DOHH2 (cell line): ENCODE measurements at regions not wholly inside any gene's neighbourhood (a gene's known extent, or its start where the extent isn't known, plus 50 kb on each side); places are given as distances from the start of the nearest gene placed in this dataset.

Source experiments
- CTCF ChIP-seq: fragments of 200-600 bp; sonication (generic); IDR thresholded peaks from one replicate; pipeline ENCODE4 v1.5.1; 2014; ENCODE audit warnings: antibody characterized with exemption, mild to moderate bottlenecking, low read depth, low read length; ENCODE audit not compliant: poor library complexity, severe bottlenecking
- EZH2phosphoT487 ChIP-seq: fragments of 200-600 bp; sonication (generic); IDR thresholded peaks from 2 replicates; pipeline ENCODE4 v1.6.1; 2017; ENCODE audit warnings: borderline replicate concordance, mild to moderate bottlenecking, antibody characterized with exemption, low read length, moderate library complexity, mixed read lengths

DNA sequence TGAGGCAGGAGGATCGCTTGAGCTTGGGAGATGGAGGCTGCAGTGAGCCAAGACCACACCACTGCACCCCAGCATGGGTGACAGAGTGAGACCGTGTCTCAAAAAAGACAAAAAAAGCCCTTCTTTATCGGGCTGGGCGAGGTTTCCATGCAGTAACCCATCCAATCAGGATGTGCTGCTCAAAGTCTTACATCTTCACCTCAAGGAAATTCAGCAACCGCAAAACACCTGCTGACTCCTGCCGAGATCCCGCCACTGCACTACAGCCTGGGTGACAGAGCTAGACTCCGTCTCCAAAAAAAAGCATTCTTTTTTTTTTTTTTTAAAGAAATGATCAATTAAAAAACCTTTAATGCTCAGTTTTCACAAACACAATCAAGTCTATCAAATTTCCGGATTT lies 75.7 kb upstream of the KCTD7 start:
- TF ChIP-seq CTCF = no peak
- no peak for TF ChIP-seq EZH2phosphoT487
